GM06990 (cell line): ENCODE measurements at regions not wholly inside any gene's neighbourhood (a gene's known extent, or its start where the extent isn't known, plus 50 kb on each side); places are given as distances from the start of the nearest gene placed in this dataset.

Source experiments
- DNase-seq: peaks from one replicate; pipeline ENCODE4 v3.0.0-alpha.2; 2011; ENCODE audit not compliant: insufficient read length; ENCODE audit errors: extremely low read depth
- H3K27me3 ChIP-seq: replicated peaks from 2 replicates; pipeline ENCODE4 v1.6.0; 2011; ENCODE audit warnings: low read length; ENCODE audit not compliant: control insufficient read depth, insufficient read depth
- H3K36me3 ChIP-seq: 2 replicates; pipeline ENCODE4 v1.5.1; 2011; ENCODE audit warnings: low read length; ENCODE audit not compliant: control insufficient read depth, insufficient read depth
- H3K4me3 ChIP-seq: replicated peaks from 2 replicates; pipeline ENCODE4 v1.5.1; 2011; ENCODE audit warnings: low read depth, mild to moderate bottlenecking, control low read depth, low read length
- CTCF ChIP-seq: IDR thresholded peaks from 2 replicates; pipeline ENCODE4 v1.5.1; 2011; ENCODE audit warnings: low read length, control low read depth, mild to moderate bottlenecking, inconsistent platforms; ENCODE audit not compliant: insufficient read depth, poor library complexity, severe bottlenecking

GRCh38 chr21:34203851-34204420, 130.6 kb downstream of the MRPS6 start:
- no peak for DNase-seq
- Histone ChIP-seq H3K4me3 (no peak overlapping the region), H3K27me3 (no peaks in the 10 kb centered on the region), H3K36me3 (no peaks in the 10 kb centered on the region)
- TF ChIP-seq CTCF = no peak

GRCh38 chr21:34204481-34205439, 131.4 kb downstream of the MRPS6 start:
- Histone ChIP-seq H3K36me3 (no peaks in the 10 kb centered on the region), H3K27me3 (no peaks in the 10 kb centered on the region), H3K4me3 (no peak overlapping the region)
- no peak for TF ChIP-seq CTCF
- DNase-seq = no peak

- Histone ChIP-seq H3K36me3 (no peaks in the 10 kb centered on the region), H3K4me3 (no peak overlapping the region), H3K27me3 (no peaks in the 10 kb centered on the region)
- TF ChIP-seq CTCF = no peak
- no peak for DNase-seq
These were observed 132.6 kb downstream of the MRPS6 start for GRCh38 chr21:34205811-34206571.

- no peak overlapping the region for H3K4me3 ChIP-seq
- H3K36me3 ChIP-seq = no peaks in the 10 kb centered on the region
- TF ChIP-seq CTCF = no peak
- no peak for DNase-seq
- H3K27me3 ChIP-seq = no peaks in the 10 kb centered on the region
These were observed 140.6 kb downstream of the MRPS6 start for GRCh38 chr21:34213959-34214358.

- no peak overlapping the region for H3K4me3 ChIP-seq
- no peaks in the 10 kb centered on the region; the same call in 1 of the 2 replicates for H3K27me3 ChIP-seq
- no peak for DNase-seq
- TF ChIP-seq CTCF = no peak
- H3K36me3 ChIP-seq = no peaks in the 10 kb centered on the region
These were observed 142.1 kb downstream of the MRPS6 start for GRCh38 chr21:34215501-34215900.
